ENCODE measurements at regions not wholly inside any gene's neighbourhood (a gene's known extent, or its start where the extent isn't known, plus 50 kb on each side); places are given as distances from the start of the nearest gene placed in this dataset.
"Not testable (repeated sequence)": the region's sequence is repeated elsewhere in the genome, so short reads cannot be mapped to it uniquely, and the experiment has no call there.

GRCh38 chr1:4175566-4176405, 275.7 kb upstream of the C1orf174 start:
- no peak for DNase-seq

GRCh38 chr1:4176841-4177240, 276.8 kb upstream of the C1orf174 start:
- DNase-seq, result no peak

- DNase-seq, result no peak
Observed at GRCh38 chr1:4177425-4178150, 277.5 kb upstream of the C1orf174 start.

GRCh38 chr1:4178501-4179113, 278.5 kb upstream of the C1orf174 start:
- DNase-seq, result no peak

- no peak for DNase-seq
Observed at GRCh38 chr1:4179914-4180735, 280.1 kb upstream of the C1orf174 start.

GRCh38 chr1:4186486-4186885, 286.4 kb upstream of the C1orf174 start:
- DNase-seq, result not testable (repeated sequence)

- no peak for DNase-seq
Observed at GRCh38 chr1:4203501-4203900, 303.4 kb upstream of the C1orf174 start.

- no peak for DNase-seq
Observed at GRCh38 chr1:4207183-4207582, 307.1 kb upstream of the C1orf174 start.

- DNase-seq, result no peak
Observed at GRCh38 chr1:4207842-4208692, 308.0 kb upstream of the C1orf174 start.

GRCh38 chr1:4210043-4210442, 310.0 kb upstream of the C1orf174 start:
- no peak for DNase-seq

- peak in 1 of 3 donors; percentile 8 for DNase-seq
Observed at GRCh38 chr1:4212796-4213195, 312.7 kb upstream of the C1orf174 start.

- DNase-seq, result no peak
Observed at GRCh38 chr1:4213366-4213973, 313.4 kb upstream of the C1orf174 start.

- DNase-seq, result no peak
Observed at GRCh38 chr1:4214826-4215225, 314.8 kb upstream of the C1orf174 start.

- no peak for DNase-seq
Observed at GRCh38 chr1:4215391-4215790, 315.3 kb upstream of the C1orf174 start.

- DNase-seq, result no peak
Observed at GRCh38 chr1:4216231-4216630, 316.2 kb upstream of the C1orf174 start.

GRCh38 chr1:4218619-4219018, 318.5 kb upstream of the C1orf174 start:
- no peak for DNase-seq

- no peak for DNase-seq
Observed at GRCh38 chr1:4219111-4219510, 319.0 kb upstream of the C1orf174 start.

- DNase-seq, result no peak
Observed at GRCh38 chr1:4219826-4220225, 319.8 kb upstream of the C1orf174 start.

- DNase-seq, result no peak
Observed at GRCh38 chr1:4220362-4220761, 320.3 kb upstream of the C1orf174 start.

GRCh38 chr1:4221107-4221506, 321.0 kb upstream of the C1orf174 start:
- DNase-seq, result no peak

GRCh38 chr1:4224684-4225467, 324.8 kb upstream of the C1orf174 start:
- DNase-seq, result no peak

Measured in suppressor macrophage treated with lipopolysaccharide for 1 hour (primary cell).